NCI-H510A treated with DMSO at 0.1 percent for 48 hours (cell line): ENCODE measurements at regions not wholly inside any gene's neighbourhood (a gene's known extent, or its start where the extent isn't known, plus 50 kb on each side); places are given as distances from the start of the nearest gene placed in this dataset.

Experiments used
- DNase-seq: peaks from one replicate; lab custom pipeline; 2025; lab: John Stamatoyannopoulos, UW

GRCh38 chr3:43207628-43208085 is 78.7 kb upstream of the SNRK start:
- DNase-seq: no peak

GRCh38 chr3:43206632-43207031 is 79.7 kb upstream of the SNRK start:
- DNase-seq: no peak

- no peak for DNase-seq
These were observed 80.2 kb upstream of the SNRK start for GRCh38 chr3:43206105-43206504.

GRCh38 chr3:43203022-43203421 is 83.3 kb upstream of the SNRK start:
- no peak for DNase-seq

- no peak for DNase-seq
These were observed 84.8 kb upstream of the SNRK start for GRCh38 chr3:43201581-43201980.

GRCh38 chr3:43199645-43200306 is 86.6 kb upstream of the SNRK start:
- DNase-seq: no peak

GRCh38 chr3:43198791-43199644 is 87.3 kb upstream of the SNRK start:
- no peak for DNase-seq

GRCh38 chr3:43198301-43198700 is 88.0 kb upstream of the SNRK start:
- no peak for DNase-seq

GRCh38 chr3:43197181-43197580 is 89.2 kb upstream of the SNRK start:
- DNase-seq: no peak

GRCh38 chr3:43196721-43197120 is 89.6 kb upstream of the SNRK start:
- DNase-seq: no peak

- no peak for DNase-seq
These were observed 89.2 kb upstream of the POMGNT2 start for GRCh38 chr3:43195115-43195498.

GRCh38 chr3:43194490-43195114 is 88.7 kb upstream of the POMGNT2 start:
- DNase-seq: no peak

- DNase-seq: no peak
These were observed 88.2 kb upstream of the POMGNT2 start for GRCh38 chr3:43194069-43194468.

- DNase-seq: no peak
These were observed 86.1 kb upstream of the POMGNT2 start for GRCh38 chr3:43192028-43192427.

- DNase-seq: no peak
These were observed 85.2 kb upstream of the POMGNT2 start for GRCh38 chr3:43191116-43191515.

GRCh38 chr3:43190670-43191069 is 84.8 kb upstream of the POMGNT2 start:
- DNase-seq: no peak

GRCh38 chr3:43187836-43188479 is 82.1 kb upstream of the POMGNT2 start:
- no peak for DNase-seq

GRCh38 chr3:43185983-43186314 is 80.1 kb upstream of the POMGNT2 start:
- no peak for DNase-seq

GRCh38 chr3:43185274-43185982 is 79.5 kb upstream of the POMGNT2 start:
- no peak for DNase-seq

GRCh38 chr3:43183456-43183855 is 77.6 kb upstream of the POMGNT2 start:
- DNase-seq: no peak

- DNase-seq: no peak
These were observed 75.4 kb upstream of the POMGNT2 start for GRCh38 chr3:43181202-43181821.

- no peak for DNase-seq
These were observed 74.8 kb upstream of the POMGNT2 start for GRCh38 chr3:43180694-43181093.
